HEK293T (cell line): ENCODE measurements at regions not wholly inside any gene's neighbourhood (a gene's known extent, or its start where the extent isn't known, plus 50 kb on each side); places are given as distances from the start of the nearest gene placed in this dataset.

ENCODE experiments used
- BHLHE40 ChIP-seq: fragments of 450-650 bp; IDR thresholded peaks from 2 replicates; pipeline ENCODE4 v1.6.1; 2016; ENCODE audit warnings: mild to moderate bottlenecking, moderate library complexity, borderline replicate concordance
- CTBP1 ChIP-seq: fragments of 450-650 bp; IDR thresholded peaks from 2 replicates; pipeline ENCODE4 v1.6.1; 2016; ENCODE audit warnings: borderline replicate concordance
- ELF4 ChIP-seq: fragments of 450-650 bp; IDR thresholded peaks from 2 replicates; pipeline ENCODE4 v1.6.1; 2017; ENCODE audit warnings: antibody characterized with exemption
- FOXA1 ChIP-seq: fragments of 450-650 bp; IDR thresholded peaks from 2 replicates; pipeline ENCODE4 v1.6.1; 2016; ENCODE audit warnings: mild to moderate bottlenecking
- SP1 ChIP-seq: fragments of 450-650 bp; IDR thresholded peaks from 2 replicates; pipeline ENCODE4 v1.6.1; 2017
- SUZ12 ChIP-seq: fragments of 450-650 bp; IDR thresholded peaks from 2 replicates; pipeline ENCODE4 v1.6.1; 2016; ENCODE audit warnings: mild to moderate bottlenecking
- ZNF384 ChIP-seq: fragments of 450-650 bp; IDR thresholded peaks from 2 replicates; pipeline ENCODE4 v1.6.1; 2016
- TF ChIP-seq, protein P1 (sequence below): fragments of 450-650 bp; IDR thresholded peaks from 2 replicates; pipeline ENCODE4 v1.6.1; 2016

GRCh38 chr13:59201841-59202240 lies 961.9 kb downstream of the DIAPH3 start:
- no peak for TF ChIP-seq BHLHE40
- no peak for TF ChIP-seq CTBP1
- no peak for TF ChIP-seq ZNF384
- no peak for TF ChIP-seq FOXA1
- no peak for TF ChIP-seq ELF4
- no peak for TF ChIP-seq SP1
- TF ChIP-seq, protein P1, sequence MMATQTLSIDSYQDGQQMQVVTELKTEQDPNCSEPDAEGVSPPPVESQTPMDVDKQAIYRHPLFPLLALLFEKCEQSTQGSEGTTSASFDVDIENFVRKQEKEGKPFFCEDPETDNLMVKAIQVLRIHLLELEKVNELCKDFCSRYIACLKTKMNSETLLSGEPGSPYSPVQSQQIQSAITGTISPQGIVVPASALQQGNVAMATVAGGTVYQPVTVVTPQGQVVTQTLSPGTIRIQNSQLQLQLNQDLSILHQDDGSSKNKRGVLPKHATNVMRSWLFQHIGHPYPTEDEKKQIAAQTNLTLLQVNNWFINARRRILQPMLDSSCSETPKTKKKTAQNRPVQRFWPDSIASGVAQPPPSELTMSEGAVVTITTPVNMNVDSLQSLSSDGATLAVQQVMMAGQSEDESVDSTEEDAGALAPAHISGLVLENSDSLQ, result no peak
- no peak for TF ChIP-seq SUZ12
